CD14-positive monocyte (primary cell): ENCODE measurements at regions not wholly inside any gene's neighbourhood (a gene's known extent, or its start where the extent isn't known, plus 50 kb on each side); places are given as distances from the start of the nearest gene placed in this dataset.

Experiments
- DNase-seq, 3 donors: peaks; one replicate each; pipeline ENCODE4 v3.0.0-alpha.2; 2011 to 2022
- H2AFZ ChIP-seq: 2 replicates; pipeline ENCODE4 v1.6.0; 2012; ENCODE audit warnings: mild to moderate bottlenecking, low read depth, low read length, inconsistent platforms; ENCODE audit not compliant: insufficient read depth, poor library complexity, severe bottlenecking
- H3K27ac ChIP-seq, 2 donors: 1 replicate in 1 of 2; 2 replicates in 1 of 2; pipeline ENCODE4 v1.5.1; 2012 to 2013; ENCODE audit warnings: low read length in 2 of 2, control low read depth in 1 of 2, inconsistent platforms in 1 of 2, low read depth in 1 of 2, mild to moderate bottlenecking in 1 of 2
- H3K27me3 ChIP-seq, 2 donors: one replicate each; pipeline versions ENCODE4 v1.6.0 to v1.6.1; 2011 to 2013; ENCODE audit warnings: low read length in 2 of 2; ENCODE audit not compliant: control insufficient read depth in 2 of 2, insufficient read depth in 2 of 2
- H3K36me3 ChIP-seq, 2 donors: replicated peaks in 1 of 2; 1 replicate in 1 of 2; 2 replicates in 1 of 2; pipeline versions ENCODE4 v1.5.1 to v1.6.1; 2012 to 2013; ENCODE audit warnings: low read length in 2 of 2, control low read depth in 1 of 2, inconsistent platforms in 1 of 2, mild to moderate bottlenecking in 1 of 2; ENCODE audit not compliant: insufficient read depth in 2 of 2, control insufficient read depth in 1 of 2
- H3K4me1 ChIP-seq, 2 donors: 1 replicate in 1 of 2; 2 replicates in 1 of 2; pipeline versions ENCODE4 v1.5.1 to v1.6.1; 2012 to 2013; ENCODE audit warnings: low read length in 2 of 2, control low read depth in 1 of 2, inconsistent platforms in 1 of 2, mild to moderate bottlenecking in 1 of 2, moderate library complexity in 1 of 2; ENCODE audit not compliant: insufficient read depth in 2 of 2, control insufficient read depth in 1 of 2
- H3K4me2 ChIP-seq: replicated peaks from 2 replicates; pipeline ENCODE3; 2012; ENCODE audit warnings: low read length, moderate library complexity, mild to moderate bottlenecking; ENCODE audit not compliant: poor library complexity, severe bottlenecking; ENCODE audit errors: extremely low read depth
- H3K4me3 ChIP-seq, 3 experiments: fragments of 200-600 bp in 1 of 3; sonication (generic) in 1 of 3; replicated peaks in 1 of 3; 1 replicate in 2 of 3; 2 replicates in 1 of 3; pipeline ENCODE4 v1.5.1; 2011 to 2013; ENCODE audit warnings: low read length in 3 of 3, mild to moderate bottlenecking in 3 of 3, control low read depth in 2 of 3, low read depth in 2 of 3, inconsistent platforms in 1 of 3, moderate library complexity in 1 of 3
- H3K79me2 ChIP-seq: 2 replicates; pipeline ENCODE4 v1.6.0; 2012; ENCODE audit warnings: mild to moderate bottlenecking, control low read depth, inconsistent platforms, low read length, moderate library complexity; ENCODE audit not compliant: insufficient read depth
- H3K9ac ChIP-seq: 2 replicates; pipeline ENCODE4 v1.6.0; 2017; ENCODE audit warnings: low read length, mild to moderate bottlenecking; ENCODE audit not compliant: insufficient read depth, poor library complexity, severe bottlenecking
- H3K9me3 ChIP-seq, 2 donors: replicated peaks in 1 of 2; 1 replicate in 1 of 2; 2 replicates in 1 of 2; pipeline versions ENCODE4 v1.5.1 to v1.6.1; 2012 to 2013; ENCODE audit warnings: low read length in 2 of 2, control low read depth in 1 of 2; ENCODE audit not compliant: control insufficient read depth in 1 of 2, insufficient read depth in 1 of 2
- H4K20me1 ChIP-seq: 2 replicates; pipeline ENCODE4 v1.6.0; 2012; ENCODE audit warnings: mild to moderate bottlenecking, low read length, control low read depth, moderate library complexity; ENCODE audit not compliant: insufficient read depth
- H3K27ac Mint-ChIP-seq, 7 donors: one replicate each; pipeline ENCODE4 v1.8.0; 2020; ENCODE audit warnings: mild to moderate bottlenecking in 7 of 7, mixed read lengths in 7 of 7, moderate library complexity in 6 of 7, inconsistent platforms in 2 of 7
- H3K27me3 Mint-ChIP-seq, 3 donors: one replicate each; pipeline ENCODE4 v1.8.0; 2021 to 2022; ENCODE audit warnings: low read depth in 3 of 3, mild to moderate bottlenecking in 3 of 3, mixed read lengths in 3 of 3, moderate library complexity in 3 of 3, inconsistent platforms in 1 of 3
- H3K36me3 Mint-ChIP-seq, 2 donors: one replicate each; pipeline ENCODE4 v1.8.0; 2020; ENCODE audit warnings: mixed read lengths in 2 of 2, inconsistent platforms in 1 of 2, mild to moderate bottlenecking in 1 of 2
- H3K4me1 Mint-ChIP-seq: one replicate; pipeline ENCODE4 v1.8.0; 2020; ENCODE audit warnings: mild to moderate bottlenecking, mixed read lengths
- H3K4me3 Mint-ChIP-seq, 2 donors: one replicate each; pipeline ENCODE4 v1.8.0; 2020; ENCODE audit warnings: mild to moderate bottlenecking in 2 of 2, mixed read lengths in 2 of 2, moderate library complexity in 1 of 2
- H3K9me3 Mint-ChIP-seq, 7 donors: one replicate each; pipeline ENCODE4 v1.8.0; 2020 to 2022; ENCODE audit warnings: mixed read lengths in 7 of 7, mild to moderate bottlenecking in 6 of 7, moderate library complexity in 6 of 7, inconsistent platforms in 2 of 7
- WGBS: methylation state at CpG from one replicate; pipeline ENCODE4 v1.1.5; 2013; ENCODE audit warnings: missing lambda C conversion rate; ENCODE audit not compliant: insufficient coverage; 5-methylcytosine and 5-hydroxymethylcytosine counted together
- intact Hi-C, 2 donors: fragments of 100-400 bp; cut with micrococcal nuclease; formaldehyde crosslinking; loops; one replicate each; pipeline versions ENCODE4 v1.15.0 to v1.15.1; 2023
- TF ChIP-seq, protein P1 (sequence below): fragments of 200-600 bp; IDR thresholded peaks from one replicate; pipeline ENCODE4 v1.8.0; 2022; ENCODE audit warnings: antibody characterized with exemption, mild to moderate bottlenecking

DNA sequence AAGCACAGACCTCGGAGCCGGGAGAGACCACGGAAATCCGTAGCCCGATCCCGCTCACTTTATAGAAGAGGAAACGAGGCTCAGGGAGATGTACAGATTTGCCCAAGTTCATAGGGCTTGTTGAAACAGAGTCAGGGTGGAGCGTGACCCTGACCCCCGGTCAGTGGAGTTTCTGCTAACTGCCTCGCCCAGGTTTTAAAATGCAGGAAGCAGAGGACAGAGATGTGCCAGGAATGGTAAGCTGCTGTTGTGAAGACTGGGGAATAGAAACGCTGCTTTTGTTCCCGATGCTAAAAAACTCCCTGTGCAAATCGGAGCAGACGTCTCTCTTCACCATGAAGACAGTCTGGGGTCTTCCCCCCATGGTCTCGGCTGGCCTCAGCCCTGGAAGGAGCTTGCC lies 403.0 kb downstream of the SEC14L1 start:
- no peaks in the 10 kb centered on the region for H3K36me3 ChIP-seq
- no peak overlapping the region for H3K4me3 ChIP-seq
- H3K4me1 ChIP-seq = peaks cover 3 to 5% of the 10 kb centered on the region in 2 donors
- H3K27me3 Mint-ChIP-seq = peaks cover 8 to 15% (median 8%) of the 10 kb centered on the region in 3 donors
- H3K79me2 ChIP-seq = no peaks in the 10 kb centered on the region
- H3K4me2 ChIP-seq = no peak overlapping the region
- H3K4me1 Mint-ChIP-seq = peaks cover 21% of the 10 kb centered on the region
- H3K27ac Mint-ChIP-seq = no peak overlapping the region
- no peak overlapping the region for H2AFZ ChIP-seq
- no peaks in the 10 kb centered on the region for H3K9me3 ChIP-seq
- H3K36me3 Mint-ChIP-seq = no peaks in the 10 kb centered on the region
- intact Hi-C loops = loop anchor here (5.0 to 10.0 kb wide), 3 partner anchors 91 to 468 kb away; no protein-coding TSS in a partner anchor
- no peak overlapping the region for H3K9ac ChIP-seq
- 97% methylated on average over 14 of the region's 15 CpGs for WGBS
- no peaks in the 10 kb centered on the region for H3K27me3 ChIP-seq
- H3K4me3 Mint-ChIP-seq = no peak overlapping the region
- no peak overlapping the region for H3K27ac ChIP-seq
- H4K20me1 ChIP-seq = no peaks in the 10 kb centered on the region
- H3K9me3 Mint-ChIP-seq = peaks cover 0 to 4% (median 0%) of the 10 kb centered on the region in 7 donors
- no peak for DNase-seq
- TF ChIP-seq, protein P1, sequence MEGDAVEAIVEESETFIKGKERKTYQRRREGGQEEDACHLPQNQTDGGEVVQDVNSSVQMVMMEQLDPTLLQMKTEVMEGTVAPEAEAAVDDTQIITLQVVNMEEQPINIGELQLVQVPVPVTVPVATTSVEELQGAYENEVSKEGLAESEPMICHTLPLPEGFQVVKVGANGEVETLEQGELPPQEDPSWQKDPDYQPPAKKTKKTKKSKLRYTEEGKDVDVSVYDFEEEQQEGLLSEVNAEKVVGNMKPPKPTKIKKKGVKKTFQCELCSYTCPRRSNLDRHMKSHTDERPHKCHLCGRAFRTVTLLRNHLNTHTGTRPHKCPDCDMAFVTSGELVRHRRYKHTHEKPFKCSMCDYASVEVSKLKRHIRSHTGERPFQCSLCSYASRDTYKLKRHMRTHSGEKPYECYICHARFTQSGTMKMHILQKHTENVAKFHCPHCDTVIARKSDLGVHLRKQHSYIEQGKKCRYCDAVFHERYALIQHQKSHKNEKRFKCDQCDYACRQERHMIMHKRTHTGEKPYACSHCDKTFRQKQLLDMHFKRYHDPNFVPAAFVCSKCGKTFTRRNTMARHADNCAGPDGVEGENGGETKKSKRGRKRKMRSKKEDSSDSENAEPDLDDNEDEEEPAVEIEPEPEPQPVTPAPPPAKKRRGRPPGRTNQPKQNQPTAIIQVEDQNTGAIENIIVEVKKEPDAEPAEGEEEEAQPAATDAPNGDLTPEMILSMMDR = no peak

DNA sequence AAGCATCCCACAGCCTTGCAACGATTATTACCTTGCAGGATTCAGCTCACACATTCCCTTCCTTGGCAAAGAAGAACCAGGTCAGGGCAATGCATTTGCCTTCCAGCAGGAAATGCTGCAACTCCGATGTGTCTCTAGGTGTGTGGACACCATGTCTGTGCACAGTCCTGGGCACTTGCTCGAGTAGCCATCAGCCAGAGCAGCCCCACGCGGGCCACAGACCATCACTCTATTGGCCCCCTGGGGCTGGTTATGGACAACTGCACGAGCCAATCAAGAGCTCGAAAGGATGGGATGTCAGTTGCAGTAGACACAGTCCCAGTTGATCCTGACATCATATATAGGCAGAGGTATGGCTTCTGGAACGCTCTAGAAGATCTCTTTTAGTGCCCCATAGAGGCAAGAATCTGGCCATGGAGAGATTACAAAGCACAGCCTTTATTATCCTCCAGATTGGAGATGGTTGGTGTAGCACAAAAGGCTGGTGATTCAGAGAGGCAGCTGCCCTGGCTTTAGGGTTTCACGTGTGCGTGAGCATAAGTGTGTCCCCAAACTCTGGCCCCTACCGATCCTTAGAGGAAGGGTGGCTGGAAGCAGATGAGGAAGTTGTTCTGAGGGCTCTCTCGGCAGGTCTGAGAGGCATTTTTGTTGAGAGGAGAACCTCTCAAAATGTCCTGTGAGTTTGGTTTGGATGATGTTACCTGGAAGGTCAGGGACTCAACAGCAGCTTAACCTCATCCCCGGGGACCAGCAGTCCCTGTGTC lies 403.8 kb downstream of the SEC14L1 start:
- H3K36me3 Mint-ChIP-seq = no peaks in the 10 kb centered on the region
- Histone ChIP-seq H3K9ac (no peak overlapping the region), H3K27me3 (no peaks in the 10 kb centered on the region), H3K27ac (no peak overlapping the region), H3K4me2 (no peak overlapping the region), H2AFZ (peak overlapping the region; percentile 33), H3K9me3 (no peaks in the 10 kb centered on the region), H4K20me1 (no peaks in the 10 kb centered on the region), H3K36me3 (no peaks in the 10 kb centered on the region), H3K79me2 (no peaks in the 10 kb centered on the region), H3K4me1 (peaks cover 4 to 12% of the 10 kb centered on the region in 2 donors), H3K4me3 (no peak overlapping the region)
- peak; percentile 7 to 25 (median 12) for DNase-seq
- H3K9me3 Mint-ChIP-seq = peaks cover 0 to 4% (median 0%) of the 10 kb centered on the region in 7 donors
- TF ChIP-seq, protein P1 = no peak
- H3K27me3 Mint-ChIP-seq = peaks cover 6 to 14% (median 8%) of the 10 kb centered on the region in 3 donors
- intact Hi-C loops = loop anchor here (5.0 to 10.0 kb wide), 3 partner anchors 90 to 468 kb away; no protein-coding TSS in a partner anchor
- 26% methylated on average over 4 of the region's 13 CpGs for WGBS
- no peak overlapping the region for H3K4me3 Mint-ChIP-seq
- peak overlapping the region in 1 of 7 donors; percentile 11 for H3K27ac Mint-ChIP-seq
- H3K4me1 Mint-ChIP-seq = peaks cover 22% of the 10 kb centered on the region
